Stimulated activated naive CD4-positive, alpha-beta T cell (primary cell): ENCODE measurements at regions not wholly inside any gene's neighbourhood (a gene's known extent, or its start where the extent isn't known, plus 50 kb on each side); places are given as distances from the start of the nearest gene placed in this dataset.
A peak's percentile ranks its signal among the peaks of the same experiment; 100 is the strongest.

Source experiments
- DNase-seq, 6 experiments: peaks; one replicate each; lab custom pipeline; 2025; lab: John Stamatoyannopoulos, UW

GRCh38 chr15:89399238-89400115, 64.9 kb upstream of the POLG start:
- peak in 1 of 6 experiments; percentile 24 for DNase-seq

DNA sequence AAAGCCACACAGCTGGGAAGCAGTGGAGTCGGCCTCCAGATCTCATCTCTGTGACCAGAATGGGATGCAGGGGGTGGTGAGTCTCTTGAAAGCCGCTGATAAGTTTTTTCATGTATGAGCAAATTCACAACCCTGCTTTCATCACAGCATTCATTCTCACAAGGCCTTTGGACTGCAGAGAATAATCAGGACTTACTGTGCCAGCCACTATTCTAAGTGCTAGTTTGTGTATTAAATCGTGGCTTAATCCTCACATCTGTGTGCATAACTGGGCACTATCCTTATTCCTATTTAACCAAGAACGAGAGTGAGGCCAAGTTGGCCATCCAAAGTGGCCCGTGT, 64.2 kb upstream of the POLG start:
- no peak for DNase-seq

- no peak for DNase-seq
Measured at GRCh38 chr15:89397653-89398023, 63.0 kb upstream of the POLG start.

DNA sequence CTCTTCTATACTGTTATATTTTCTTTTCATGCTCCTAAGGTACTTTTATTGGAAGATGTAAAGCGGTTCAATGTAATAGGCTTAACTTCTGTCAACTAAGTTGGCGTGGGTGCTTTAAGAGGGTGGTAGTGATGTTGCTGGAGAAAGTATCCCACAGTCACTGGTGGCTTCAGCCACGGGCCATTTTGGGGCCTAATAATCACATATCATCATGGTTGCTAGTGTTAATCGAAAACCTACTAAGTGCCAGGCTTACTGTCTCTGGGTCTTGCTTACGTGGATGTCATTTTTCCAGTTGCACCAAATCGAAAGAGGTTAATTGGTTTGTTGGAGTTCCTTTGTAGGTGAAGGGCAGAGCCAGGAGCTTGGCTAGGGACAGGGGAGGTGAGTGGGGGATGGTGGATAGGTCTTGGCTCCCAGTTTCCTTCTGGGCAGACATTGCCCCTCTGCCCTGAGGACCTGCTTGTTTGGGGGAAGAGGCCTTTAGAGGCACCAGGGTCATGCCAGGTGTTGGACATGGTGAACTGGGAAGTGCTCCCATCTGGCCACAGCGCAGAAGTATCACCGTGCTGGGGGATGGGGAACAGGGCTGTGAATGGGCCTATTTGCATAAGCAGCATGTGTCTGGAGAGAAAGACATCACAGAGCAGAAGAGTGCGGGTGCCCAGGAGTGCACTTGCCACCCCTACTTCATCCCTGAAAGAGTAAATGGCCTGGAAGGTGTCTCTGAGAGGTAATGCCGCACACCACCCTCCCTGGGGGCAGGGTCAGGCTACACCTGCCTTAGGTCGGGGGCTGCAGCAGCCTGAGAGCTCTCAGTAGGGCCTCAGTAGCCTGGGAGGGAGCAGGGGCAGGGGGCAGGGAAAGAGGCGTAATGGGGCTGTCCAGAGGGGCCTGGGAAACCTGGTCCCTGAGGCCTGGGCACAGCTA, 62.4 kb upstream of the POLG start:
- no peak for DNase-seq

GRCh38 chr15:89395996-89396395, 61.4 kb upstream of the POLG start:
- no peak for DNase-seq

DNA sequence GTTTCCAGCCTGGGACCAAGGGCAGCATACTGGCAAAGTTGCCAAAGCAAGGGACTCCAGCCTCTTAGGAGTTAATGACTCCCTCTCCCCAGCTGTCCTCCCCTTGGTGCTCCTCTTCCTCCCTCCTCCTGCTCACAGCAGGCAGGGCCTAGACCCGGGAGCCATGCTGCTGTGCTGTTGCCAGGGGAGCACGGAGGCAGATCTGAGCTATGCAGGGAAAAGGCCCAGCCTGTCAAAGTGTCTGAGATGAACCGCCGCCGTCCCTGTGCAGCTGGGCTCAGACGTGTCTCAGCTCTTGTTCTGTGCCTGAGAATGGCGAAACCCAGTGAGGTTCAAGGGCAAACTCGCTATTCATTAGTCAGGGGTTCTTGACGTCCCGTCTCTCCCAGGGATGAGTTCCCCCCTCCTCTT, 60.8 kb upstream of the POLG start:
- no peak for DNase-seq

DNA sequence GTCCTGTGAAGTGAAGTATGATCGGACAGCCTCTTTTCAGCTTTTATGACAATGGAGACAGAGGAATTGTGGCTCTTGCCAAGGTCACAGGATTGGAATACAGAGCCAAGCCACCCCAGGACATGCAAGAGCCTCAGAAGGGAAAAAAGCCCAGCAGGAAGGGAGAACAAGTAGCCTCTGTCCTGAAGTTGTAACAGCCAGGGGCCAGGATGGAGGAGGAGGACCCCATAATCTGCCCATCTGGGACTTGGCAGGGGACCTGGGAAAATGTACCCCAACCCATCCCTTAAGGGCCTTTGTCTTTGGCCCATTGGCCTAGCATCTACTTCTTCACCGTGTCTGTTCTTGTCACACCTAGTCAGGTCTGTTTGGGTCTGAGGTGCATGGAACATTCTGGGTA, 60.4 kb upstream of the POLG start:
- no peak for DNase-seq

GRCh38 chr15:89393056-89393455, 58.4 kb upstream of the POLG start:
- DNase-seq, result no peak

- DNase-seq, result no peak
Measured at GRCh38 chr15:89391685-89392257, 57.1 kb upstream of the POLG start.

- DNase-seq, result no peak
Measured at GRCh38 chr15:89389841-89390603, 55.4 kb upstream of the POLG start.

- no peak for DNase-seq
Measured at GRCh38 chr15:89387140-89387903, 52.7 kb upstream of the POLG start.

DNA sequence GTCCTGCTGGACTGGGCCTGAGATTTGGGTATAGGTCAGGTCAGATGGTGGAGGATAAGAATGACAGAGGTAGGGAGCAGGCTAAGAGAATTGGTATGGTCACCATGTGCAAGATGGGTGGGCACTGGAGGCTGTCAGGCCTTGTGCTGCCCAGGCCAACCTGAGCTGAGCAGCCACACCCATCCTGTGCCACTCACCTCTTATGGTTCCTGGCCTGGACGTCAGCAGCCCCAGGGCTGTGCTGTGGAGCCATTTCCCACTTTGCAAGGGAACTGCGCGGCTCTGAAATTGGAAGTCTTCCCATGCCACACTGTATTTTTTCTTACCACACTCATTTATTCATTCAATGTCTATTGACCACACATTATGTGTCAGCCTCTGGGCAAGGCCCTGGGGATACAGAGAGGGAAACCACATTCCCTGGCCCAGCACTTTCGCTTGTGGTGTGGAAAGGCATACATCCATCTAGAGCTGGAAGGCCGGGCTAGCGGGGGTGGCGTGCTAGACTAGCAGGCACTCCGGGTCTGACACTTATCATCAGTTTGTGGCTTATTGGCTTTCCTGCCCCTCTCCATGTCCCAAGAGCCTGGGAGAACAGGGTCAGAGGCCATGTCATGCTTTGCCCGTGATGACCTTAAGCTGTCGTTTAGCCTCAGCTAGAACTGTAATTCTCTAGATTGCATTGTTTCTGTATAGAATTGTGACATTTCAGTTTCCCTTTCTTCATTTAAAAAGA, 51.1 kb upstream of the POLG start:
- DNase-seq, result no peak
